ENCODE measurements at regions not wholly inside any gene's neighbourhood (a gene's known extent, or its start where the extent isn't known, plus 50 kb on each side); places are given as distances from the start of the nearest gene placed in this dataset.

DNA sequence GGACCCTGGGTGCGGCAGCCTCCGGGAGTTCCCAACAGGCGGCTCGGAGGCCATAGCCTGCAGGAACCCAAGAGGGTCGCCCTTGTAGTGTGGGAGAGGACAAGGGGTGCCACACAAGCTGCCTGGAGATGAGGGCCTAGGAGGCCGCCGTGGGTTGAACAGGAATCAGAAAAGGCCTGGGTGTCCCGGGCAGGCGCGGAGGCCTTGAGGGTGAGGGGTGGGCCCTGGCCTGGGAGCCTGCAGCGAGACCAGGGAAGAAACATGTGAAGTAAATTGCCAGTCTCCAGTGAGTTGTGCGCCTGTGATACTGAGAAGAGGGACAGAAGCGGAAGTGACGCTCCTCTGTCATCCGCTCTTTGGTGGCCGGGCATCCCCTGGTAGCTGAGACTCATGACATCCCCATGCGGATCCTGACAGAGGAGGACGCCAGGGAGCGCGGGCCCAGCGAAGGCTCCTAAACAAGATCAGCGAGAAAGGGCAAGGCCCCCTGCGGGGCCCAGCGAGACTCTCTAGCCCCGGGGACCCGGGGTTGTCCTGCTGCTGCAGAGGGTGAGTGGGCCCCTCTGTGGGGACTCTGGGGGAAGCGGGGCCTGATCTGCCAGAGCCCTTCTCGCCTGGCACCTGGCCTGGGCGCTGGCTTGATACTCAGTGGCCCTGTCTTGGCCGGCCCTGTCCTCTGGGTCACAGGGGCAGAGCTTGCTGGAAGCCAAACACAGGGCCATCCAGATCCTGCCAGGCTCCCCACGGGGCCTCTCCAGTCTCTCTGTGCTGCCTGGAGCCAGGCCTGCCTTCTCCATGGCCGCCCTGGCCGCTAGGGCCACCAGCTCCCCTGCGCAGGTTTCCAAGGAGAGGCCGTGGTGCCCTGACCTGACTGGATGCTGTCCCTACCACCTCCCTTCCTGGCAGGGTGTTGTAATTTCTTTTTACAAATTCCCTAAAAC is 788.4 kb downstream of the TLE4 start:
- TF ChIP-seq, protein P1, sequence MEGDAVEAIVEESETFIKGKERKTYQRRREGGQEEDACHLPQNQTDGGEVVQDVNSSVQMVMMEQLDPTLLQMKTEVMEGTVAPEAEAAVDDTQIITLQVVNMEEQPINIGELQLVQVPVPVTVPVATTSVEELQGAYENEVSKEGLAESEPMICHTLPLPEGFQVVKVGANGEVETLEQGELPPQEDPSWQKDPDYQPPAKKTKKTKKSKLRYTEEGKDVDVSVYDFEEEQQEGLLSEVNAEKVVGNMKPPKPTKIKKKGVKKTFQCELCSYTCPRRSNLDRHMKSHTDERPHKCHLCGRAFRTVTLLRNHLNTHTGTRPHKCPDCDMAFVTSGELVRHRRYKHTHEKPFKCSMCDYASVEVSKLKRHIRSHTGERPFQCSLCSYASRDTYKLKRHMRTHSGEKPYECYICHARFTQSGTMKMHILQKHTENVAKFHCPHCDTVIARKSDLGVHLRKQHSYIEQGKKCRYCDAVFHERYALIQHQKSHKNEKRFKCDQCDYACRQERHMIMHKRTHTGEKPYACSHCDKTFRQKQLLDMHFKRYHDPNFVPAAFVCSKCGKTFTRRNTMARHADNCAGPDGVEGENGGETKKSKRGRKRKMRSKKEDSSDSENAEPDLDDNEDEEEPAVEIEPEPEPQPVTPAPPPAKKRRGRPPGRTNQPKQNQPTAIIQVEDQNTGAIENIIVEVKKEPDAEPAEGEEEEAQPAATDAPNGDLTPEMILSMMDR (IDR thresholded peaks at IDR 0.05), result no peak
- TF ChIP-seq POLR2A (IDR thresholded peaks at IDR 0.05), result no peak
